IPS-18a (cell line): ENCODE measurements at regions not wholly inside any gene's neighbourhood (a gene's known extent, or its start where the extent isn't known, plus 50 kb on each side); places are given as distances from the start of the nearest gene placed in this dataset.
"Not testable (repeated sequence)": the region's sequence is repeated elsewhere in the genome, so short reads cannot be mapped to it uniquely, and the experiment has no call there.

ENCODE experiments used
- H3K27ac ChIP-seq: one replicate; pipeline ENCODE4 v1.5.1; 2013; ENCODE audit warnings: low read length
- H3K27me3 ChIP-seq: one replicate; pipeline ENCODE4 v1.6.1; 2013; ENCODE audit warnings: mild to moderate bottlenecking, low read length; ENCODE audit not compliant: control insufficient read depth, insufficient read depth
- H3K36me3 ChIP-seq: one replicate; pipeline ENCODE4 v1.6.1; 2013; ENCODE audit warnings: low read depth, low read length; ENCODE audit not compliant: control insufficient read depth
- H3K4me1 ChIP-seq: one replicate; pipeline ENCODE4 v1.6.1; 2013; ENCODE audit warnings: low read depth, low read length; ENCODE audit not compliant: control insufficient read depth
- H3K4me3 ChIP-seq: one replicate; pipeline ENCODE4 v1.5.1; 2013; ENCODE audit warnings: low read length
- H3K9ac ChIP-seq: one replicate; pipeline ENCODE4 v1.6.1; 2013; ENCODE audit warnings: mild to moderate bottlenecking, low read length, moderate library complexity
- H3K9me3 ChIP-seq: one replicate; pipeline ENCODE4 v1.6.1; 2013; ENCODE audit warnings: low read depth, low read length; ENCODE audit not compliant: control insufficient read depth

- Histone ChIP-seq H3K4me3 (no peak overlapping the region), H3K9ac (no peak overlapping the region), H3K27me3 (no peaks in the 10 kb centered on the region), H3K4me1 (peaks cover 3% of the 10 kb centered on the region), H3K36me3 (no peaks in the 10 kb centered on the region), H3K9me3 (peaks cover 7% of the 10 kb centered on the region), H3K27ac (no peak overlapping the region)
Observed at GRCh38 chr9:119907056-119907455, 537.8 kb upstream of the BRINP1 start.

GRCh38 chr9:119905724-119906123, 536.5 kb upstream of the BRINP1 start:
- Histone ChIP-seq H3K36me3 (no peaks in the 10 kb centered on the region), H3K4me3 (no peak overlapping the region), H3K9me3 (peaks cover 7% of the 10 kb centered on the region), H3K27me3 (no peaks in the 10 kb centered on the region), H3K4me1 (peaks cover 3% of the 10 kb centered on the region), H3K27ac (no peak overlapping the region), H3K9ac (no peak overlapping the region)

- no peak overlapping the region for H3K9ac ChIP-seq
- H3K36me3 ChIP-seq, result no peaks in the 10 kb centered on the region
Observed at GRCh38 chr9:119903851-119904250, 534.6 kb upstream of the BRINP1 start.

GRCh38 chr9:119902611-119903010, 533.4 kb upstream of the BRINP1 start:
- Histone ChIP-seq H3K36me3 (no peaks in the 10 kb centered on the region), H3K4me3 (no peak overlapping the region), H3K27me3 (no peaks in the 10 kb centered on the region)

More at GRCh38 chr9:119903851-119904250, 534.6 kb upstream of the BRINP1 start:
- H3K9me3 ChIP-seq, result peaks cover 7% of the 10 kb centered on the region
- H3K27me3 ChIP-seq, result no peaks in the 10 kb centered on the region
- H3K4me1 ChIP-seq, result peaks cover 3% of the 10 kb centered on the region
- no peak overlapping the region for H3K4me3 ChIP-seq
- no peak overlapping the region for H3K27ac ChIP-seq

GRCh38 chr9:119898316-119898715, 529.1 kb upstream of the BRINP1 start:
- Histone ChIP-seq H3K9me3 (no peaks in the 10 kb centered on the region), H3K36me3 (no peaks in the 10 kb centered on the region), H3K27ac (no peak overlapping the region), H3K27me3 (no peaks in the 10 kb centered on the region), H3K4me3 (no peak overlapping the region), H3K4me1 (peaks cover 3% of the 10 kb centered on the region), H3K9ac (no peak overlapping the region)

More at GRCh38 chr9:119902611-119903010, 533.4 kb upstream of the BRINP1 start:
- Histone ChIP-seq H3K9me3 (peaks cover under 1% of the 10 kb centered on the region), H3K4me1 (peaks cover 3% of the 10 kb centered on the region), H3K9ac (no peak overlapping the region), H3K27ac (no peak overlapping the region)

- Histone ChIP-seq H3K4me3 (peak overlapping the region; percentile 5), H3K36me3 (no peaks in the 10 kb centered on the region), H3K9me3 (no peaks in the 10 kb centered on the region), H3K9ac (no peak overlapping the region), H3K27me3 (no peaks in the 10 kb centered on the region), H3K4me1 (peaks cover 13% of the 10 kb centered on the region), H3K27ac (no peak overlapping the region)
Observed at GRCh38 chr9:119884438-119884837, 515.2 kb upstream of the BRINP1 start.

GRCh38 chr9:119881898-119882297, 512.7 kb upstream of the BRINP1 start:
- peaks cover 13% of the 10 kb centered on the region for H3K4me1 ChIP-seq
- no peak overlapping the region for H3K27ac ChIP-seq
- H3K9me3 ChIP-seq, result no peaks in the 10 kb centered on the region
- no peaks in the 10 kb centered on the region for H3K27me3 ChIP-seq
- H3K36me3 ChIP-seq, result no peaks in the 10 kb centered on the region
- no peak overlapping the region for H3K4me3 ChIP-seq
- H3K9ac ChIP-seq, result no peak overlapping the region

- Histone ChIP-seq H3K36me3 (no peaks in the 10 kb centered on the region), H3K4me3 (no peak overlapping the region), H3K4me1 (peaks cover 9% of the 10 kb centered on the region), H3K27me3 (no peaks in the 10 kb centered on the region), H3K27ac (no peak overlapping the region), H3K9me3 (no peaks in the 10 kb centered on the region), H3K9ac (no peak overlapping the region)
Observed at GRCh38 chr9:119880361-119880760, 511.1 kb upstream of the BRINP1 start.

- H3K36me3 ChIP-seq, result no peaks in the 10 kb centered on the region
- no peaks in the 10 kb centered on the region for H3K27me3 ChIP-seq
- H3K9ac ChIP-seq, result no peak overlapping the region
- H3K9me3 ChIP-seq, result no peaks in the 10 kb centered on the region
- no peak overlapping the region for H3K4me3 ChIP-seq
- no peaks in the 10 kb centered on the region for H3K4me1 ChIP-seq
- no peak overlapping the region for H3K27ac ChIP-seq
Observed at GRCh38 chr9:119877306-119877705, 508.1 kb upstream of the BRINP1 start.

GRCh38 chr9:119873877-119874276, 504.6 kb upstream of the BRINP1 start:
- H3K9ac ChIP-seq, result no peak overlapping the region
- H3K36me3 ChIP-seq, result no peaks in the 10 kb centered on the region
- no peak overlapping the region for H3K27ac ChIP-seq
- no peaks in the 10 kb centered on the region for H3K4me1 ChIP-seq
- no peaks in the 10 kb centered on the region for H3K27me3 ChIP-seq
- no peak overlapping the region for H3K4me3 ChIP-seq
- no peaks in the 10 kb centered on the region for H3K9me3 ChIP-seq

- not testable (repeated sequence) for H3K27ac ChIP-seq, H3K4me1 ChIP-seq, H3K9ac ChIP-seq, H3K9me3 ChIP-seq, H3K27me3 ChIP-seq, H3K4me3 ChIP-seq, H3K36me3 ChIP-seq
Observed at GRCh38 chr9:119870251-119870650, 501.0 kb upstream of the BRINP1 start.

GRCh38 chr9:119868694-119869093, 499.5 kb upstream of the BRINP1 start:
- H3K36me3 ChIP-seq, result no peaks in the 10 kb centered on the region
- no peaks in the 10 kb centered on the region for H3K27me3 ChIP-seq
- no peaks in the 10 kb centered on the region for H3K9me3 ChIP-seq
- H3K27ac ChIP-seq, result no peak overlapping the region
- no peak overlapping the region for H3K4me3 ChIP-seq
- H3K9ac ChIP-seq, result no peak overlapping the region
- no peaks in the 10 kb centered on the region for H3K4me1 ChIP-seq
